Germinal center (tissue), 1 donor: ENCODE measurements at regions not wholly inside any gene's neighbourhood (a gene's known extent, or its start where the extent isn't known, plus 50 kb on each side); places are given as distances from the start of the nearest gene placed in this dataset.

Experiments used
- DNase-seq: peaks from one replicate; pipeline ENCODE4 v3.0.0; 2012; ENCODE audit warnings: mixed read lengths, low spot score

GRCh38 chrY:19148783-19149182 is 375.2 kb upstream of the HSFY2 start:
- DNase-seq, result no peak

DNA sequence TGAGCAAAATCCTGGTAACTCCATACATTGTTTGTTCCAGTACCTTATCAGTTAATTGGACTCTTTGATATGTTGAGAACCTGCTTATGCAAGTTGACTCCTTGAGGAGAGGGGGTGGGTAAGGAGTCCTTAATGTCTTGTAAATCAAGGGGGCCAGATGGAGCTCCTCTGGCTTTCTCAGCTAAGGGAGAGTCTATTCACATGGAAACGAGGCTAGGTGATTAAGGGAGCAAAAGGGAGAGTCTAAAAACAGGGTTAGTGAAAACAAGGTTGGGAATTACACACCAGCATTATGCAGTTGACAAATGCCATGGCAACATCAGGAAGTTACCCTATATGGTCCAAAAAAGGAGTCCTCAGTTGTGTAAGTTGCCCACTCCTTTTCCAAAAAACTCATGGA is 372.8 kb upstream of the HSFY2 start:
- DNase-seq, result no peak

DNA sequence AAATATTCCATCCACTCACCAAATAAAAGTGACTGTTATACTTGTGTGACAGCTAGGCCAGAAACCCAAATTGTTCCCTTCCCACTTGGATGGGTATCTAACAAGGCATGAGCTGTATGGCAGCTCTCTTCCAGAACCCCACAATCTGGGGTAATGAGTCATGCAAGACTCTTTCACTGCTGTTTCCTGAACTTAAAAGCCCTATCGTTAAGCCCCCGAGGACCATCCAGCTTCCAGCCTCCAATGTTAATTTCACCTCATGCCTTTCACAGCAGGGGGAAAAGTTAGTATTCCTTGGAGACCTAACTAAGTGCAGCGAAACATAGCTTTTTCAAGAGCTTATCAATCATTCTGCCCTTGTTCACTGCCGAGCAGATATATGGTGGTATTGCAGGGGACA is 368.6 kb upstream of the HSFY2 start:
- DNase-seq, result no peak

DNA sequence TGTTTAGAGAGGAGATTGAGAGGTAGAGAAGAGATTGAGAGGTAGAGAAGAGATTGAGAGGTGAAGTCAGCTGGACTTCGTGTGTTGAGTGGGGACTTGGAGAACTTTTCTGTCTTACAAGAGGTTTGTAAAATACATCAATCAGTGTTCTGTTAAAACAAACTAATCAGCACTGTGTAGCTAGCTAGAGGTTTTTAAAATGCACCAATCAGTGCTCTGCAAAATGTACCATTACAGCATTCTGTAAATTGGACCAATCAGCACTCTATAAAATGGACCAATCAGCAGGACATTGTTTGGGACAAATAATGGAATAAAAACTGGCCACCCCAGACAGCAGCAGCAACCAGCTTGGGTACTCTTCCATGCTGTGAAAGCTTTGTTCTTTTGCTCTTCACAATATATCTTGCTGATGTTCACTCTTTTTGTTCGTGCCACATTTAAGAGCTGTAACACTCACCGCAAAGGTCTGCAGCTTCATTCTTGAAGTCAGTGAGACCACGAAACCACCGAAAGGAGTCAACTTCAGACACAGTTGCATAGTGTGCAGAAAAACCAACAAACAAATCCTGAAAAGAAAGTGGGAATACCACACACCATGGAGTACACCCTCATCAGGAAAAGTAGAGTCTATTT is 366.9 kb upstream of the HSFY2 start:
- no peak for DNase-seq

DNA sequence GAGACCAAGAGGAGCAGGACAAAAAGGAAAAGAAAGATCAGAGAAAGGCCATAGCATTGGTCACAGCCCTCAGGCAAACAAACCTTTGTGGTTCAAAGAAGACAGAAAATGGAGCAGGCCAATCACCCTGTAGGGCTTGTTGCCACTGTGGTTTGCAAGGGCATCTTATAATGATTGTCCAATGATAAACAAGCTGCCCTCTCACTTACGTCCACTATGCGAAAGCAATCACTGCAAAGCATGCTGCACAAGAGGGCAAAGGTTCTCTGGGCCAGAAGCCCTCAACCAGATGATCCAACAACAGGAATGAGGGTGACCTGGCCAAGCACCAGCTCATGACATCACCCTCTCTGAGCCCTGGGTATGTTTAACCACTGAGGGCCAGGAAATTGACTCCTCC is 360.9 kb upstream of the HSFY2 start:
- DNase-seq, result no peak

DNA sequence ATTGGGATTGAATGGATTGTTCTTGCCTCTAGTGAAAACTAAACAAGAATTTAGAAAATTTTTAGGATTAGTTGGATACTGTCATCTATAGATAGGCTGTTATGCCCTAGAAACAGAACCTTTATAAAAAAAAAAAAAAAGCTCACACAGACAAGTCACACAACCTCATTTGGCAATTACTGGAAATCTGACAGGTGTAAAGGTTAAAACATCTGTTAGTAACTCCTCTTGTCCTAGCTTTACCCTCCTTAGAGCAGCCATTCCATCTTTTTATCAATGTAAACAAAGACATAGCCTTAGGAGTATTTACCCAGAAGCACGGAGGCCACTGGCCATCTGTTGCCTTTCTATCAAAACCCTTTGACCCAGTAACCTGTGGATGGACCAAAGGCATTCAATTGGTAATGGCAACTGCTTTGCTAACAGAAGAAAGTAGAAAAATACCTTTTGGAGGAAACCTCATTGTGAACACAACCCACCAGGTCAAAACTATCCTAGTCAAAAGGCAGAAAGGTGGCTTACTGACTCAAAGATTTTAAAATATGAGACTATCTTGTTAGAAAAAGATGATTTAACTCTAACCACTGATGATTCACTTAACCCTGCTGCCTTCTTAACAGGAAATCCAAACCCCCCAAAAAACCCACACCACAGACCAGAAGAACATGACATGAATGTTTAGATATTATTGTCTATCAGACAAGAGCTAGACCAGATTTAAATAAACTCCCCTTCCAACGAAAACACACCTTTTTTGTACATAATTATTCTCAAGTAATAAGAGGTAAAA is 357.2 kb upstream of the HSFY2 start:
- DNase-seq, result no peak

DNA sequence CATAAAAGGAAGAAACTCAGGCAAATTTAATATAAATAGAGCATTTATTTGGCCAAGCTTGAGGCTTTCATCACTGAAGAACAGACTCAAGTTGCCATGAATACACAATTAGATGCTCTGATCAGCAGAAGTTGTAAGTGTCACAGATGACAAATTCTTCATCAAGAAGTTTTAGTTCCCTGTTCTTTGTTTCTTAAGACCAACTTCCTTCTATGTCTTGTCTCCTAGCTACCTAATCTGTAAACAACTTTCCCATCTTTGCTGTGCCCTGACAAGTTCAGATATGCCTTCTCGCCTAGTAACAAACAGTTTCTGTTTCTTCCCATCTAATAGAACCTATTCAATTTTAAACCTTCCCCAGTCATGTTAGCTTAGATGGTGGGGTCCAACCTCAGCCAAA is 353.4 kb upstream of the HSFY2 start:
- no peak for DNase-seq

GRCh38 chrY:19124609-19125008 is 351.1 kb upstream of the HSFY2 start:
- DNase-seq, result no peak

- no peak for DNase-seq
These were observed 348.9 kb upstream of the HSFY2 start for GRCh38 chrY:19122450-19122849.

GRCh38 chrY:19098349-19098748 is 324.8 kb upstream of the HSFY2 start:
- DNase-seq, result no peak

DNA sequence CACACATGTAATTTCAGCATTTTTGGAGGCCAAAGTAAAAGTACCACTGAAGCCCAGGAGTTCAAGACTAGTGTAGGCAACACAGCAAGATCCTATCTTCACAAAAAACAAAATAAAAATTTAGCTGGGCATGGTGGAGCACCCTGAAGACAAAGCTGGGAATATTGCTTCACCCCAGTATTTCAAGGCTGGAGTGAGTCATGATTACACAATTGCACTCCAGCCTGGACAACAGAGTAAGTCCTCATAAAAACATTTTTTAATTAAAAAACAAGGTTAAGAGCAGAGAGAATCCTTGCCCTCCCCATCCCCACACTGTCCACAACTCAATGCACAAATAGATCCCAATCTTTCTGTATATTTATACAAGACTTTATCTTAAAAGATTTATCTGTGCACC is 321.9 kb upstream of the HSFY2 start:
- DNase-seq, result no peak

DNA sequence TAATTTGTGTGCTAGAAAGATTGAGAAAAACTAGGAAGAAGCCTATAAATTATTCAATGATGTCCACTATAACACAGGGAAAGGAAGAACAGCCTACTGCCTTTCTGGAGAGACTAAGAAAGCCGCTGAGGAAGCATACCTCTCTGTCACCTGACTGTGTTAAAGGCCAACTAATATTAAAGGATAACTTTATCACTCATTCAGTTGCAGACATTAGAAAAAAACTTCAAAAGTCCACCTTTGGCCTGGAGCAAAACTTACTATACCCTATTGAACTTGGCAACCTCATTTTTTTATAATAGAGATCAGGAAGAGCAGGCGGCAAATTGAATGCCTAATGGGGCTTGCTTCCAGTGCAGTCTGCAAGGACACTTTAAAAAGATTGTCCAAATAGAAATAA is 309.5 kb upstream of the HSFY2 start:
- no peak for DNase-seq

DNA sequence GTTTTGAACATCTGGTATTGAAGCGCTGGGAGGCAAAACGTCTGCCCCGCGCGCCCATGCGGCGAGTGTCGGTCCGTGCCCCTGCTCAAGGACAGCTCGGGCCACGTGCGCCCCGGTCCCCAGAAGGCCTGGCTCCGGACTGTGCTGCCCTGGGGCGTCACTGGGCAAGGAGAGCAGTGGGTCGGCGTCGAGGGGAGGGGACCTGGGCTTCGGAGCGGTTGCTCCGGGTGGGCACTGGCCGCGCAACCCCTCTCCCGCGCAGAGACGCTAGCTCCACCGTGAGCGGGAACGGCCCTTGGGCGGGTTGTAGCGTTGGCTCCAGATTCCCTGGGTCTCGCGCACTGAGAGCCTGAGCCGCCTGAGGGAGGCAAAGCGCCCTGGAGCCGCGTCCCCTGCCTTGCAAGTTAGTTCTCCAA is 304.2 kb upstream of the HSFY2 start:
- no peak for DNase-seq

- DNase-seq, result no peak
These were observed 303.5 kb upstream of the HSFY2 start for GRCh38 chrY:19076846-19077697.

DNA sequence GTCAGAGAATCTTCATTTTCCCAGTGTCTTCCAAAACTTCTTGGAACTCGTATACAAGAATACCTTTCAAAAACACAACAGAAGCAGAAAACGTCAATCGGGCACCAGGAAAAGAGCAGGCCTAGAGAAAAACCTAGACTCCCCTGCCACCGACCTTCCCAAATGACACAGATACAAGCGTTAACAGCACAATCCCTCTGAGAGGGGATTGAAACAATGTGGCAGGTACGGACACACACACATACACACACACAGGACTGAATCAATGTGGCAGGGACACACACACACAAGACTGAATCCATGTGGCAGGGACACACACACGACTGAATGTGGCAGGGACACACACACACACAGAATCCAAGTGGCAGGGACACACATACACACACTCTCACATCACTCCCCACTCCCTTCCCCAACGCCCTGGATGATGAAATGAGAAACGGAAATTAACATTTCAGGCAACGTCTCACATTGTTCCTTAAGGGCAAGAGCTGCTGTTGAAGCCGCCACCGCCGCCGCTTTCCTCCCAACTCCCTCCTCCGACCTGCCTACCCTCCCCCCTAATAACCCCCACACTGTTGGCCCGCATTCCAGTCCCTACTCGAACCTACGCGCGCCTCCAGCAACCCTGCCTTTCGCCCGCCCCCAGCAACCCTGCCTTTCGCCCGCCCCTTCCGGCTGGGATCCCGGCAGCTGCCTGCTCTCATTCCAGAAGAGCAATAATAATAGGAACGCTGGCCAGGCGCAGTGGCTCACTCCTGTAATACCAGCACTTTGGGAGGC is 302.1 kb upstream of the HSFY2 start:
- no peak for DNase-seq

- DNase-seq, result no peak
These were observed 293.9 kb upstream of the HSFY2 start for GRCh38 chrY:19067435-19067834.

DNA sequence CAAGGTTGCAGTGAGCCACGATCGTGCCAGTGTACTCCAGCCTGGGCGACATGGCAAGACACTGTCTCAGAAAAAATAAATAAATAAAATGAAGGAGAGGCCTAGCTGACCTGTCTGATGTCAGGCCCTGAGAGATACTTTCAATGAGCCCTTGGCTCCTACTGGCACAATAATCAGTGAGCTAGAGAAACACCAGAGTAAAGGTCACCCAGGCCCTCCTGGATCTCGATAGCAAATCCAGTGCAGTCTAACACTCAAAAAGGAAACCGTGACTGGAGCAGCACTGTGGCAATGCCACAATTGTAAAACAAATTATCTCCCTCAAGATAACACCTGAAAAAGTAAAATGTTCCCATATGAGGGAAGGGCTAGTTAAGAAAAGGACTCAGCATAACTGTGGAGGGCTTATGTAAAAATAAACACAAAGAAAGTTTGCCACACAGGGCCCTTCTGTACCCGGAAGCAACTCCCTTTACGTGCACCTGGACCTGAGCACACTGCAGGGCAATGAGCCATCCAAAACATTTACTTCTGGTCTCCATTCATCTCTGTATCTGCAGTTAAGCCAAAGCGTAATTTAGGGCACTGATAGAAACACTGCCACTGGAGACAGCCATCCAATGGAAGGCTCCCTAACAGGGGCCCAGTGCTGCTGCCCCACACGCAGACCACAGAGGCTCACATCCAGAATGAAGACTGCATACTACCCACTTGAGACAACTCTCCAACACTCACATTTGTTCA is 293.1 kb upstream of the HSFY2 start:
- DNase-seq, result no peak

DNA sequence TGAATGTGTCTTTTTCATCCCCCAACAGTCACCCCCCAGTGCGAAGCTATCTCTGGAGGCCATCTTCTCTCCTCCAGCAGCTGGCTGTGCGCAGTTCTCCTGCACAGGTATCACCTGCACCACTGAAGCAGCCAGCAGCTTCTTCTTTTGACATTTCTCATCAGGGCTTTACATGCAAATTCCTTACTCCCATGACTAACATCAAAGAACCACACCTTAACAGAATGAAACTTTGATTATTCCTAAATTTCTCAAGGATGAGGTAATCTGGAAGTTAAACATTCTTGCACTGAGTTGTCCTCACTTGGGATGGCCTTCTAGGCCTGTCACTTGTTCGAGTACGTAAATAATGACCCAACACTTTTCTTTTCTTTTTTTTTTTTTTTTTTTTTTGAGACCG is 291.6 kb upstream of the HSFY2 start:
- no peak for DNase-seq

- no peak for DNase-seq
These were observed 286.2 kb upstream of the HSFY2 start for GRCh38 chrY:19059733-19060132.

- no peak for DNase-seq
These were observed 285.4 kb upstream of the HSFY2 start for GRCh38 chrY:19058831-19059370.

DNA sequence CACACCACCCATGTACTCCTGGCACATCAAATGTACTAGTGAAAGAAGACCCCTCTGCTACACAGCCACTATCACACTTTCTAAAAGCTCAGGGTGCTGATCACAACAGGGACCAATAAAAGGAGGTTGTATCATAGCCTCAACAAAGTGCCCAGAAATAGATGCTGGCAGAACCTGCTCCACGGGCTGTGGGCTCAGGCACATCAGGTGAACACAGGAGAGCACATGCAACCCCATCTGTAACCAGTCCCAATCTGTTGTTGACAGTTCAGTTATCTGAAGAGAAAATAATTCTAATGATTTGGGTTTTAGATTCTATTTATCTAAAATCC is 282.6 kb upstream of the HSFY2 start:
- DNase-seq, result no peak
